Right ventricle myocardium inferior (tissue), 1 donor: ENCODE measurements at regions not wholly inside any gene's neighbourhood (a gene's known extent, or its start where the extent isn't known, plus 50 kb on each side); places are given as distances from the start of the nearest gene placed in this dataset.

ENCODE experiments used
- ATAC-seq: fragments of 200-7000 bp; cut with Tn5 transposase; one replicate; pipeline ENCODE4 v1.9.1; 2020; ENCODE audit warnings: mild to moderate bottlenecking, moderate library complexity
- DNase-seq: peaks from one replicate; pipeline ENCODE4 v3.0.0; 2021; ENCODE audit errors: missing footprints
- intact Hi-C: fragments of 100-400 bp; cut with DNase I; formaldehyde crosslinking; loops from one replicate; pipeline ENCODE4 v1.11.0; 2022
- donor health status: DM: no; HTN: yes; CAD: no; lungs with severe emphysema.

DNA sequence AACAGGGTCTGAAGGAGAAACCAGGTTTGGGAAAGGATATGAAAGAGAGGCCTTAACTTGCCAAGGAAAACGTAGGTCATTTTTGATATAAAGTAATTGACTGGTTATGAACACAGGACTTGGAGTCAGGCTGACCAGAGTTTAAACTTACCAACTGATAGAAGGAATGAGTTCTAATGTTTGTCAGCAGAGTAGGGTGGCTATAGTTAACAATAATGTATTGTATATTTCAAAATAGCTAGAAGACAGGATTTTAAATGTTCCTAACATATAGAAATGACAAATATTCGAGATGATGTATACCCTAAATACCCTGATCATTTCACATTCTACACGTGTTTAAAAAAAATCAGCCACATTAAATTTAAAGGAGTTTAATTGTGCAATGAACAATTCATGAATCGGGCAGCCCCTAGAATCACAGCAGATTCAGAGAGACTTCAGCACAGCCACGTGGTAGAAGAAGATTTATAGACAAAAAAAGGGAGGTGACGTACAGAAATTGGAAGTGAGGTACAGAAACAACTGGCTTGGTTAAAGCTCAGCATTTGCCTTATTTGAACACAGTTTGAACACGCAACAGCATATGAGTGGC is 52.5 kb upstream of the PLEKHG7 start:
- ATAC-seq (no peak), DNase-seq (no peak)
- intact Hi-C loops, result loop anchor here (1.0 to 5.0 kb wide), 2 partner anchors 1268 to 1288 kb away; no protein-coding TSS in a partner anchor

GRCh38 chr12:92649511-92650227 is 53.1 kb upstream of the PLEKHG7 start:
- ATAC-seq, result peak; percentile 93
- DNase-seq, result no peak

GRCh38 chr12:92648242-92649031 is 54.4 kb upstream of the PLEKHG7 start:
- intact Hi-C loops, result no loop called here
- ATAC-seq (no peak), DNase-seq (no peak)

More at GRCh38 chr12:92649511-92650227, 53.1 kb upstream of the PLEKHG7 start:
- intact Hi-C loops, result loop anchor here (1.0 to 5.0 kb wide), 2 partner anchors 1267 to 1287 kb away; no protein-coding TSS in a partner anchor

DNA sequence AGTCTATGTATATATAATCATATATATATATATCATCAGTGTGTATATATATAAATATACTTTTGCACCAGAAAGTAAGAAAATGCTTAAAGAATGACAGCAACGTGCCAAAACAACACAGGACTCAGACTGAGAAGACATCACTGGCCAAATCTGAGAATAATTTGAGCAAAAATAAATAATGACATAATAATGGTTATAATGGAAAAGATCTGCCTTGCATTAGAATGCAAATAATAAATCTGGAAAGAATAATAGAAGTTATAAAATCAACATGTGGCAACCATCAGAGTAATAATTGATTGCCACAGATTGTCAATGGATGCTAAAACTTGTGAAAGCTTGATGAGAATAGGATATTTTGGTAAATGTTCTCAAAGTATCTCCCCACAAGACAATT is 61.5 kb upstream of the PLEKHG7 start:
- ATAC-seq (no peak), DNase-seq (no peak)
- intact Hi-C loops, result no loop called here

DNA sequence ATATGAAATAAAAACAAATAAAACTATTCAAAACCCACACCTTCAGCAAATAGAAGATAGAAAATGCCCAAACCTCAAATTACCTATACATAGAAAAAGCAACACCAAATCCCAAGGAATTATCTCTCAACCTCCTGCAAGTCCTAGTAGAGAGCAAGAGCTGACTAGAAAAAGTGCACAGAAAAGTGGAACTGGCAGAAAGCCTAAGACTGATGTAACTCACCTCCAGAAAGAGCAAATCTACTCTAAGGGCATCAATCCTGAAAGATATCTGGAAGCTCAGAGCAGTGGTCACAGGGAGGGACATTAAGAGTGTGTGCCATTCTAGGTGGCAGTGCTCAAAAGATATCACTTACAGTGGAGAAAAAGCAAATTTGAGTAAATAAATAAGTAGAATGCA is 62.1 kb upstream of the PLEKHG7 start:
- intact Hi-C loops, result no loop called here
- no peak for ATAC-seq
- DNase-seq, result no peak

DNA sequence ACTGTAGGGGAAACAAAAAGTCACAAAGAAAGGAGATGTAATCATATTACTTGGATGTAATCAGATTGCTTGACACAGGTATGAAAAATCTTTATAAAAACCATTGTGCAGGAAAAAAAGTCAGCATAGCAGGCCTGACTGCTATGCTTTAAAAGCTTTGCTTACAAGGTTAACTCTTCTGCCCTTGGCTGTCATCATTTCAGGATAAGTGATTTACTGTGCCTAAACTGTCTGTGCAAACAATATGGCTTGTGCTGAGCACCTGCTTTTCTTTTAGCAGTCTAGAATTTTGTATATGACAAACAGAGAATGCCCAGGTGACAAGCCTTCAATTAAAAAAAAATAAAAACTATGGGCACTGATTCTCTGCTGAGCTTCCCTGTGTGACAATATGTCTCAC is 63.8 kb upstream of the PLEKHG7 start:
- intact Hi-C loops, result no loop called here
- DNase-seq (no peak), ATAC-seq (no peak)

GRCh38 chr12:92634730-92635129 is 68.1 kb upstream of the PLEKHG7 start:
- DNase-seq (no peak), ATAC-seq (no peak)
- intact Hi-C loops, result no loop called here

DNA sequence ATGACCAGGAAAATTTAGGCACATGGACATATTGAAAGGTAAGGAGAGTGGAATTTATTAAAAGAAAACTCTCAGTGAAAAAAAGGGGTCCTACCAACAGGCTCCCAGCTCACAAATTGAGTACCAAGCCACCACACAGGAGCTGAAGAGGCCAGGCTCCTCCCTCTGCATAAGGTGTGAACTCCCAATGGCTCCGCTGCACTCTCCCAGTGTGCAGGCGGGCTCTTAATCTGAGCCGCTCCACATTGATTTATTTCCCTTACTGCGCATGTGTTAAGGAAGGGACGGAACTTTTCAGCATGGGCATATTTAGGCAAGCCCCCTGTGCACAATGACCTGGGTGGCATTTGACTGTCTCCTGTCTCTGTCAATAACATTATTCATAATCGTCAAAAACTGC is 68.6 kb upstream of the PLEKHG7 start:
- DNase-seq, result no peak
- intact Hi-C loops, result no loop called here
- ATAC-seq, result no peak

- ATAC-seq (no peak), DNase-seq (no peak)
- intact Hi-C loops, result no loop called here
These were observed 71.8 kb upstream of the PLEKHG7 start for GRCh38 chr12:92630968-92631367.

DNA sequence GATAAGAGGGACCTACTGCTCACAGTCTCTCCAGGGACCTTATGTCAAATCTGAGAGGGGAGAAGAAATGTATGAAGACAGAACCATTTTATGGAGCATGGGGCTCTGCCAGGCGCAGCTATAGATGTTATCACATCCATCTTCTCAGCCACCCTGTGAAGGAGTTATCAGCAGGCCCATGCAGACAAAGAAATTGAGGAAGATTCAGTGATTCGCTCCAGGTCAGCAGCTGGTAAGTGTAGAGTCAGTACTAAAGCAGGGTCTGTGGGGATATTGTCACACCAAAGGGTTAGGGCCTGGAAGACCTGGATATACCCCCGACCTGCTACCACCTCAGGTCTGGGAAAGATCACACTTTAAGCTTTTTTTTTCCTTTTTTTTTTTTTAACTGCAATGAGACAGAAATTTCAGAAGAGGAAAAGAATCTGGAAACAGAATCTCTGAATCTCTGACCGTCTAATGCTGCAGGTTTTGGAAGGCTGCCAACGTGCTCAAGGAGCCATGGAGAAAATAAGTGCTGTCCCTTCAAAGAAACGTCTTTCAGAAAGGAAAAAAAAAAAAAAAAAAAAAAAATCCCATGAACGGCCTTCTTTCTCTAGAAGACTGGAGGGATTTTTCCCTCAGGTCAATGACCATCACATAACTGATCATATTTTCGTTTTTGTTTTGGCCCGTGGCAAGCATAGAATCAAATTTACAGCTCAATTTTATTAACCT is 73.3 kb upstream of the PLEKHG7 start:
- DNase-seq, result no peak
- no peak for ATAC-seq
- intact Hi-C loops, result no loop called here

GRCh38 chr12:92628476-92628875 is 74.3 kb upstream of the PLEKHG7 start:
- ATAC-seq, result no peak
- intact Hi-C loops, result no loop called here
- no peak for DNase-seq

- ATAC-seq, result no peak
- no peak for DNase-seq
- intact Hi-C loops, result no loop called here
These were observed 75.3 kb upstream of the PLEKHG7 start for GRCh38 chr12:92627511-92627910.

GRCh38 chr12:92625639-92626310 is 77.0 kb upstream of the PLEKHG7 start:
- no peak for DNase-seq
- intact Hi-C loops, result no loop called here
- ATAC-seq, result no peak

GRCh38 chr12:92624236-92624635 is 78.6 kb upstream of the PLEKHG7 start:
- DNase-seq (no peak), ATAC-seq (no peak)
- intact Hi-C loops, result no loop called here

DNA sequence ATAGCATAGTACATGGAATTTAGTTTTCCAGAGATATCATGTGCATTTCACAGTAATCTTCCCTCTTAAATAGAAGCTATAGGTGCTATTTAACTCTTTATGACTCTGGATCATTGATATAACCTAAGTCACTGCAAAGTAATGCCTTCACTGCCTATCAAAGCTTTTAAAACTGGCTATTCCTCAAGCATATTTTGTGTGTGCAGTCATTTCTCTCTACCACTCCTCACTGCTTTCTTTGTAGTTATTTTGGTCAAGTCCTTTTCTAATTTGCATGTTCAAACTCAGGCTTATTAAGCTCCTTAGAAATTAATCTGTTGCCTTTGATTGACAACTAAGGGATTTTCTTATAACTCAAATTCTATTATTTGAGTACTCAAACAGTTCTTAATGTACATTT is 79.4 kb upstream of the PLEKHG7 start:
- intact Hi-C loops, result no loop called here
- DNase-seq (no peak), ATAC-seq (no peak)

GRCh38 chr12:92621833-92622232 is 81.0 kb upstream of the PLEKHG7 start:
- ATAC-seq (no peak), DNase-seq (no peak)
- intact Hi-C loops, result no loop called here

DNA sequence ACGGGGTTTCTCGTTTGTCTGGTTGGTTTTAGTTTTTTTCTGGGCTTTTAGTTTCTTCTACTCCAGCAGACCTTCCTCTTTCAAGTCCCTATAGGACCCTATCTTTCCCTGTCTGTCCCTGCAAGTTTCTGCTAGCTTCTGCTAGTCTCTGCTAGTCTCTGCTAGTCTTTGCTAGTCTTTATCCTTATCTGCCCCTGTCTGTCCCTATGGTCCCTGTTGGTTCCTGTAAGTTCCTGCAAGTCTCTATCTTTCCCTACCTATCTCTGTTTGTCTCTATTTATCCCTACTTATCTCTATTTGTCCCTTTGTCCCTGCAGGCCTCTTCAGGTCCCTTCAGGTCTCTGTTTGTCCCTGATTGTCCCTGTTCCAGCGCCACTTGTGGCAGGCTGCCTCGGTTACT is 81.5 kb upstream of the PLEKHG7 start:
- intact Hi-C loops, result no loop called here
- DNase-seq (no peak), ATAC-seq (no peak)

- ATAC-seq (no peak), DNase-seq (no peak)
- intact Hi-C loops, result no loop called here
These were observed 82.8 kb upstream of the PLEKHG7 start for GRCh38 chr12:92619730-92620684.
